Activated gamma-delta T cell treated with anti-CD3 and anti-CD28 coated beads, Interleukin-2, amount 50 U/mL, for 16 hours (primary cell): ENCODE measurements at regions not wholly inside any gene's neighbourhood (a gene's known extent, or its start where the extent isn't known, plus 50 kb on each side); places are given as distances from the start of the nearest gene placed in this dataset.

ENCODE experiments used
- DNase-seq: peaks from one replicate; pipeline ENCODE4 v3.0.0-alpha.2; 2020; ENCODE audit warnings: low read depth

GRCh38 chr14:101706509-101707067 lies 54.9 kb upstream of the PPP2R5C start:
- no peak for DNase-seq

GRCh38 chr14:101707068-101707842 lies 54.3 kb upstream of the PPP2R5C start:
- peak; percentile 49 for DNase-seq

- DNase-seq: no peak
Measured at GRCh38 chr14:101707863-101708620, 53.5 kb upstream of the PPP2R5C start.

GRCh38 chr14:101708853-101709532 lies 52.5 kb upstream of the PPP2R5C start:
- no peak for DNase-seq

GRCh38 chr14:101709533-101709881 lies 52.0 kb upstream of the PPP2R5C start:
- no peak for DNase-seq

GRCh38 chr14:101709962-101710931 lies 51.3 kb upstream of the PPP2R5C start:
- DNase-seq: no peak

- no peak for DNase-seq
Measured at GRCh38 chr14:101711041-101711856, 50.3 kb upstream of the PPP2R5C start.
